Liver (tissue), 8 donors: ENCODE measurements at regions not wholly inside any gene's neighbourhood (a gene's known extent, or its start where the extent isn't known, plus 50 kb on each side); places are given as distances from the start of the nearest gene placed in this dataset.

Experiments used
- DNase-seq: peaks from one replicate; pipeline ENCODE4 v3.0.0-alpha.2; 2017; ENCODE audit warnings: low spot score
- H3K27ac ChIP-seq, 2 donors: one replicate each; pipeline ENCODE4 v1.7.0; 2013; ENCODE audit warnings: inconsistent platforms in 2 of 2, low read length in 2 of 2, control low read depth in 1 of 2, low read depth in 1 of 2, mild to moderate bottlenecking in 1 of 2
- H3K27me3 ChIP-seq, 4 donors: one replicate each; pipeline versions ENCODE4 v1.6.1 to v1.7.0; 2013; ENCODE audit warnings: low read length in 3 of 4, inconsistent platforms in 1 of 4, mild to moderate bottlenecking in 1 of 4, moderate library complexity in 1 of 4; ENCODE audit not compliant: control insufficient read depth in 4 of 4, insufficient read depth in 4 of 4
- H3K36me3 ChIP-seq, 4 donors: one replicate each; pipeline versions ENCODE4 v1.6.1 to v1.7.0; 2013; ENCODE audit warnings: low read length in 3 of 4, mild to moderate bottlenecking in 3 of 4, low read depth in 1 of 4, moderate library complexity in 1 of 4; ENCODE audit not compliant: control insufficient read depth in 4 of 4, insufficient read depth in 3 of 4
- H3K4me1 ChIP-seq, 4 donors: one replicate each; pipeline versions ENCODE4 v1.6.1 to v1.7.0; 2013; ENCODE audit warnings: low read length in 3 of 4, mild to moderate bottlenecking in 3 of 4, moderate library complexity in 1 of 4; ENCODE audit not compliant: control insufficient read depth in 4 of 4, insufficient read depth in 4 of 4
- H3K4me3 ChIP-seq, 3 donors: one replicate each; pipeline versions ENCODE4 v1.6.1 to v1.7.0; 2013; ENCODE audit warnings: low read length in 3 of 3, control low read depth in 1 of 3, low read depth in 1 of 3, mild to moderate bottlenecking in 1 of 3
- H3K9ac ChIP-seq, 2 donors: one replicate each; pipeline ENCODE4 v1.7.0; 2013; ENCODE audit warnings: low read length in 2 of 2, mild to moderate bottlenecking in 2 of 2, moderate library complexity in 2 of 2, control low read depth in 1 of 2, low read depth in 1 of 2
- H3K9me3 ChIP-seq, 4 donors: one replicate each; pipeline versions ENCODE4 v1.6.1 to v1.7.0; 2013; ENCODE audit warnings: low read length in 3 of 4; ENCODE audit not compliant: control insufficient read depth in 4 of 4
- EGR1 ChIP-seq, 2 donors: IDR thresholded peaks; 2 replicates each; pipeline ENCODE4 v1.6.1; 2016 to 2018; ENCODE audit warnings: antibody characterized with exemption in 2 of 2, low read depth in 2 of 2
- FOXA1 ChIP-seq: IDR thresholded peaks from 2 replicates; pipeline ENCODE4 v1.6.1; 2016; ENCODE audit warnings: antibody characterized with exemption
- FOXA2 ChIP-seq: IDR thresholded peaks from 2 replicates; pipeline ENCODE4 v1.6.1; 2016; ENCODE audit warnings: antibody characterized with exemption
- GABPA ChIP-seq, 2 donors: IDR thresholded peaks in 1 of 2; conservative IDR thresholded peaks in 1 of 2; 2 replicates each; pipeline ENCODE4 v1.6.1; 2016; ENCODE audit warnings: antibody characterized with exemption in 2 of 2, mild to moderate bottlenecking in 1 of 2, moderate library complexity in 1 of 2
- HNF4A ChIP-seq, 2 donors: conservative IDR thresholded peaks; 2 replicates each; pipeline ENCODE4 v1.6.1; 2016; ENCODE audit warnings: antibody characterized with exemption in 2 of 2, mild to moderate bottlenecking in 2 of 2
- HNF4G ChIP-seq: IDR thresholded peaks from 2 replicates; pipeline ENCODE4 v1.6.1; 2016; ENCODE audit warnings: antibody characterized with exemption
- JUND ChIP-seq, 2 donors: IDR thresholded peaks; 2 replicates each; pipeline ENCODE4 v1.6.1; 2016; ENCODE audit warnings: antibody characterized with exemption in 2 of 2
- NR2F2 ChIP-seq: IDR thresholded peaks from 2 replicates; pipeline ENCODE4 v1.6.1; 2016; ENCODE audit warnings: antibody characterized with exemption
- RAD21 ChIP-seq, 2 donors: IDR thresholded peaks; 2 replicates each; pipeline ENCODE4 v1.6.1; 2016; ENCODE audit warnings: antibody characterized with exemption in 2 of 2, mild to moderate bottlenecking in 2 of 2
- RXRA ChIP-seq, 2 donors: IDR thresholded peaks; 2 replicates each; pipeline ENCODE4 v1.6.1; 2017 to 2018; ENCODE audit warnings: antibody characterized with exemption in 2 of 2, mild to moderate bottlenecking in 1 of 2
- SP1 ChIP-seq: IDR thresholded peaks from 2 replicates; pipeline ENCODE4 v1.6.1; 2018; ENCODE audit warnings: antibody characterized with exemption, mild to moderate bottlenecking
- TAF1 ChIP-seq: conservative IDR thresholded peaks from 2 replicates; pipeline ENCODE4 v1.6.1; 2016; ENCODE audit warnings: antibody characterized with exemption, mild to moderate bottlenecking
- YY1 ChIP-seq: IDR thresholded peaks from 2 replicates; pipeline ENCODE4 v1.6.1; 2016; ENCODE audit warnings: antibody characterized with exemption, mild to moderate bottlenecking
- WGBS: extraction: QIAGEN DNeasy Blood & Tissue Kit; methylation state at CpG from one replicate; pipeline ENCODE4 v1.1.7; 2013; 5-methylcytosine and 5-hydroxymethylcytosine counted together
- TF ChIP-seq, protein P1 (sequence below): IDR thresholded peaks from 2 replicates; pipeline ENCODE4 v1.6.1; 2016; ENCODE audit warnings: antibody characterized with exemption, mild to moderate bottlenecking
- TF ChIP-seq, protein P2 (sequence below): IDR thresholded peaks from 2 replicates; pipeline ENCODE4 v1.6.1; 2016; ENCODE audit warnings: antibody characterized with exemption
- TF ChIP-seq, protein P3 (sequence below): IDR thresholded peaks from 2 replicates; pipeline ENCODE4 v1.6.1; 2016; ENCODE audit warnings: antibody characterized with exemption
- TF ChIP-seq, protein P4 (sequence below): fragments of 150-350 bp; IDR thresholded peaks from 2 replicates; pipeline ENCODE4 v1.5.1; 2017; ENCODE audit warnings: improper control_type of control experiment, low read depth, low read length; ENCODE audit not compliant: missing input control
- TF ChIP-seq, protein P5 (sequence below): IDR thresholded peaks from 2 replicates; pipeline ENCODE4 v1.6.1; 2016; ENCODE audit warnings: antibody characterized with exemption
- donor health status: healthy.
- donor health status: healthy.
- donor health status: healthy.
- donor health status: healthy.
- donor health status: healthy.

DNA sequence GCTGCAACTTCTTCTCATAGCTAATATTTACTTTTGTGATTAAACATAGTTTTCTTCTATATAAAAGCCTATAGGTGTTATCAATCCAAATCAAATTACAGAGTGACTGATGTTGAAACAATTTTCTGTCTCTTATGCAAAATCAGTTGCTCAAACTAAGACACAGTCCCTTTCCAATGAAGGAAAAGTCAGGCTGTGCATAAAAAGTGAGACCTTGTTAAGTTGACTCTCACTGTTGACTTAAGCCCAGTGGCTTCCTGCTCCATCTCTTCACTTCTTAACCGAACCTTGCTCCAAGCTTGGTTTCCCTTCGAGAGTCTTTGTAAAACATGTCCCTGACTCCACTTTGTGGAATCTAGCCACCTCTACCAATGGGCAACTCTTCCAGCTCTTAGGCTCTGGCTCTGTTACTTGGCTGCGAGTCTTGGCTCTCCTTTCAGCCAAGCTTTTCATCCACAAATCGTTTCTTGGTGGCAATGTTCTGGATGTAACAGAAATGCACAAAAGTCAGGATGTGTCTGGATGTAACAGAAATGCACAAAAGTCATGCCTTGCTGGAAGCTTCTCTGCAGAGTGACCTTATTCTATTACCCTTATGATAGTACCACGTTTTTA, 118.9 kb downstream of the LIG4 start:
- no peaks in the 10 kb centered on the region for H3K4me1 ChIP-seq
- WGBS = 40% methylated on average over 5 of the region's 5 CpGs
- H3K4me3 ChIP-seq = no peak overlapping the region
- no peaks in the 10 kb centered on the region for H3K36me3 ChIP-seq
- TF ChIP-seq, protein P1, sequence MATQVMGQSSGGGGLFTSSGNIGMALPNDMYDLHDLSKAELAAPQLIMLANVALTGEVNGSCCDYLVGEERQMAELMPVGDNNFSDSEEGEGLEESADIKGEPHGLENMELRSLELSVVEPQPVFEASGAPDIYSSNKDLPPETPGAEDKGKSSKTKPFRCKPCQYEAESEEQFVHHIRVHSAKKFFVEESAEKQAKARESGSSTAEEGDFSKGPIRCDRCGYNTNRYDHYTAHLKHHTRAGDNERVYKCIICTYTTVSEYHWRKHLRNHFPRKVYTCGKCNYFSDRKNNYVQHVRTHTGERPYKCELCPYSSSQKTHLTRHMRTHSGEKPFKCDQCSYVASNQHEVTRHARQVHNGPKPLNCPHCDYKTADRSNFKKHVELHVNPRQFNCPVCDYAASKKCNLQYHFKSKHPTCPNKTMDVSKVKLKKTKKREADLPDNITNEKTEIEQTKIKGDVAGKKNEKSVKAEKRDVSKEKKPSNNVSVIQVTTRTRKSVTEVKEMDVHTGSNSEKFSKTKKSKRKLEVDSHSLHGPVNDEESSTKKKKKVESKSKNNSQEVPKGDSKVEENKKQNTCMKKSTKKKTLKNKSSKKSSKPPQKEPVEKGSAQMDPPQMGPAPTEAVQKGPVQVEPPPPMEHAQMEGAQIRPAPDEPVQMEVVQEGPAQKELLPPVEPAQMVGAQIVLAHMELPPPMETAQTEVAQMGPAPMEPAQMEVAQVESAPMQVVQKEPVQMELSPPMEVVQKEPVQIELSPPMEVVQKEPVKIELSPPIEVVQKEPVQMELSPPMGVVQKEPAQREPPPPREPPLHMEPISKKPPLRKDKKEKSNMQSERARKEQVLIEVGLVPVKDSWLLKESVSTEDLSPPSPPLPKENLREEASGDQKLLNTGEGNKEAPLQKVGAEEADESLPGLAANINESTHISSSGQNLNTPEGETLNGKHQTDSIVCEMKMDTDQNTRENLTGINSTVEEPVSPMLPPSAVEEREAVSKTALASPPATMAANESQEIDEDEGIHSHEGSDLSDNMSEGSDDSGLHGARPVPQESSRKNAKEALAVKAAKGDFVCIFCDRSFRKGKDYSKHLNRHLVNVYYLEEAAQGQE = no peak
- TF ChIP-seq HNF4A (conservative IDR thresholded peaks at IDR 0.05) (no peak), FOXA2 (no peak), RAD21 (IDR thresholded peaks at IDR 0.05) (no peak), RXRA (IDR thresholded peaks at IDR 0.05) (no peak), YY1 (no peak), NR2F2 (no peak), SP1 (no peak), EGR1 (IDR thresholded peaks at IDR 0.05; ENCODE audit: low read depth in 2 of 2) (no peak), FOXA1 (no peak), TAF1 (no peak), HNF4G (no peak), JUND (IDR thresholded peaks at IDR 0.05) (no peak), GABPA (IDR thresholded peaks at IDR 0.05 in 1 of 2, conservative IDR thresholded peaks at IDR 0.05 in 1 of 2) (no peak)
- TF ChIP-seq, protein P2, sequence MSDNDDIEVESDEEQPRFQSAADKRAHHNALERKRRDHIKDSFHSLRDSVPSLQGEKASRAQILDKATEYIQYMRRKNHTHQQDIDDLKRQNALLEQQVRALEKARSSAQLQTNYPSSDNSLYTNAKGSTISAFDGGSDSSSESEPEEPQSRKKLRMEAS = no peak
- TF ChIP-seq, protein P3, sequence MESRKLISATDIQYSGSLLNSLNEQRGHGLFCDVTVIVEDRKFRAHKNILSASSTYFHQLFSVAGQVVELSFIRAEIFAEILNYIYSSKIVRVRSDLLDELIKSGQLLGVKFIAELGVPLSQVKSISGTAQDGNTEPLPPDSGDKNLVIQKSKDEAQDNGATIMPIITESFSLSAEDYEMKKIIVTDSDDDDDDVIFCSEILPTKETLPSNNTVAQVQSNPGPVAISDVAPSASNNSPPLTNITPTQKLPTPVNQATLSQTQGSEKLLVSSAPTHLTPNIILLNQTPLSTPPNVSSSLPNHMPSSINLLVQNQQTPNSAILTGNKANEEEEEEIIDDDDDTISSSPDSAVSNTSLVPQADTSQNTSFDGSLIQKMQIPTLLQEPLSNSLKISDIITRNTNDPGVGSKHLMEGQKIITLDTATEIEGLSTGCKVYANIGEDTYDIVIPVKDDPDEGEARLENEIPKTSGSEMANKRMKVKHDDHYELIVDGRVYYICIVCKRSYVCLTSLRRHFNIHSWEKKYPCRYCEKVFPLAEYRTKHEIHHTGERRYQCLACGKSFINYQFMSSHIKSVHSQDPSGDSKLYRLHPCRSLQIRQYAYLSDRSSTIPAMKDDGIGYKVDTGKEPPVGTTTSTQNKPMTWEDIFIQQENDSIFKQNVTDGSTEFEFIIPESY = no peak
- TF ChIP-seq, protein P4, sequence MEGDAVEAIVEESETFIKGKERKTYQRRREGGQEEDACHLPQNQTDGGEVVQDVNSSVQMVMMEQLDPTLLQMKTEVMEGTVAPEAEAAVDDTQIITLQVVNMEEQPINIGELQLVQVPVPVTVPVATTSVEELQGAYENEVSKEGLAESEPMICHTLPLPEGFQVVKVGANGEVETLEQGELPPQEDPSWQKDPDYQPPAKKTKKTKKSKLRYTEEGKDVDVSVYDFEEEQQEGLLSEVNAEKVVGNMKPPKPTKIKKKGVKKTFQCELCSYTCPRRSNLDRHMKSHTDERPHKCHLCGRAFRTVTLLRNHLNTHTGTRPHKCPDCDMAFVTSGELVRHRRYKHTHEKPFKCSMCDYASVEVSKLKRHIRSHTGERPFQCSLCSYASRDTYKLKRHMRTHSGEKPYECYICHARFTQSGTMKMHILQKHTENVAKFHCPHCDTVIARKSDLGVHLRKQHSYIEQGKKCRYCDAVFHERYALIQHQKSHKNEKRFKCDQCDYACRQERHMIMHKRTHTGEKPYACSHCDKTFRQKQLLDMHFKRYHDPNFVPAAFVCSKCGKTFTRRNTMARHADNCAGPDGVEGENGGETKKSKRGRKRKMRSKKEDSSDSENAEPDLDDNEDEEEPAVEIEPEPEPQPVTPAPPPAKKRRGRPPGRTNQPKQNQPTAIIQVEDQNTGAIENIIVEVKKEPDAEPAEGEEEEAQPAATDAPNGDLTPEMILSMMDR = no peak
- TF ChIP-seq, protein P5, sequence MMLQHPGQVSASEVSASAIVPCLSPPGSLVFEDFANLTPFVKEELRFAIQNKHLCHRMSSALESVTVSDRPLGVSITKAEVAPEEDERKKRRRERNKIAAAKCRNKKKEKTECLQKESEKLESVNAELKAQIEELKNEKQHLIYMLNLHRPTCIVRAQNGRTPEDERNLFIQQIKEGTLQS = no peak
- H3K9me3 ChIP-seq = no peaks in the 10 kb centered on the region
- DNase-seq = no peak
- H3K27ac ChIP-seq = no peak overlapping the region
- H3K27me3 ChIP-seq = peaks cover 0 to 4% (median 2%) of the 10 kb centered on the region in 4 donors
- no peak overlapping the region for H3K9ac ChIP-seq
